Pulmonary artery endothelial cell (primary cell): ENCODE measurements at regions not wholly inside any gene's neighbourhood (a gene's known extent, or its start where the extent isn't known, plus 50 kb on each side); places are given as distances from the start of the nearest gene placed in this dataset.

Experiments used
- DNase-seq: peaks from one replicate; pipeline ENCODE4 v3.0.0-alpha.2; 2011; ENCODE audit warnings: low read depth, low spot score

DNA sequence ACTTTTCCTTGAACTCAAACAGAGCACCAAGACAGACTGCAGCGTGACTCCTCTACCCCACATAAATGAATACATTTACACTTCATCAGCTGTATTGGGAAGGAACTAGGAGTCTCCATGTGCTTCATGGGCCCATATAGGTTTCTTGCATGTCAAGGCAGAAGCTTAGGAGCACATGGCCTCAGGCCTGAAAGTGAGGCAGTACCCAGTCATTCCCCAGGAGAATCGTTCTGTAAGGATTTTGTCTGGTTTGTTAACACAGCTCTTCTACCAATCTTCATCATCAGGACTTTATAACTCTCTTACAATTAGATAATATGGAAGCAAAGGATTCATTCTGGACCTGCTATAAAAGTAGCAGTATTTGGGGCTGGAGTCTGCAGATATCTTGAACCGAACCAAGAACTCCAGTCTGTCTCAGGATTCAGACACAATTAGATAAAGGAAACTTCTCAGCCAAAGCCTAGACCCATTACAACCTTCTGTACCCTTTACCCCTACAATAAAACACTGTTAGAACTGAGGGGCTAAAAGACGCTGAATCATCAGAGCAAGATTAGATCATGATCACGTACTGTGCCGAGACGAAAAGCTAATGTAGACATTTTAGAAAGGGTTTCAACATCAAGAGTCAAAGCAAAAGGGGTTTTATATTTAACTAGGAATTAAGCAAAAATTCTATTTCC is 385.5 kb upstream of the SLC30A5 start:
- no peak for DNase-seq

DNA sequence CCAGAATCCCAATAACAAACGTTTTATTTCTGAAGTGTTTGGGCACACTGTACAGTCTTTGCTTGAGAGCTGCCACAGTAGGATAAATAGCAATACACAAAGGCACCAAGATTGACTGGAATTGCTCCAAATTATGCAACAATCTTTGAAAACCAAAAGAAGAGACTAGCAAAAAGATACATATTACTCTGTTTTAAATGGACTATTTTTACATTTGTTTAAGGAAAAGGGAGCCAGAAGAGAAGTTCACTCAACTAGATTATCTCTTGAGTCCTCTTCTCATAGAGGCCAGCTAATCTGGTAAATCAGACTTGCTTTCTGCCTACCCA is 385.0 kb upstream of the SLC30A5 start:
- no peak for DNase-seq

DNA sequence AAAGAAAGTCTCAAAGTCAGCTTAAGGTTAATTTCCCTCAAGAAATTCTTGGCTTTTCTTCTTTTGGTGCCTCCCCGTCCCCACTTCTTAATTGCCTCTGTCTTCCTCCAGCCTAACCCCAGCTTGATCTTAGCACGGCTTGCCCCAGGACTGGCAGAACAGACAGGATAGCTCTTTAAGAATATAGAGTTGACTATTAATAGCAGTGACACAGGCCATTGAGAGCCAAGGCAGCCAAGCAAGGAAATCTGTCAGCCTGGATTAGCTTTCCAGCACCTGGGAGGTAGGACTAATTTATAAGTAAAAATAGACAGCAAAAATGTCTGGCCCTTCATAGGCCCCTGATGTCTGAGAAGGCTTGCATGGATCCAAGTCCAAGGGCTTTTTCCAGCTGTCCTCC is 384.6 kb upstream of the SLC30A5 start:
- no peak for DNase-seq

DNA sequence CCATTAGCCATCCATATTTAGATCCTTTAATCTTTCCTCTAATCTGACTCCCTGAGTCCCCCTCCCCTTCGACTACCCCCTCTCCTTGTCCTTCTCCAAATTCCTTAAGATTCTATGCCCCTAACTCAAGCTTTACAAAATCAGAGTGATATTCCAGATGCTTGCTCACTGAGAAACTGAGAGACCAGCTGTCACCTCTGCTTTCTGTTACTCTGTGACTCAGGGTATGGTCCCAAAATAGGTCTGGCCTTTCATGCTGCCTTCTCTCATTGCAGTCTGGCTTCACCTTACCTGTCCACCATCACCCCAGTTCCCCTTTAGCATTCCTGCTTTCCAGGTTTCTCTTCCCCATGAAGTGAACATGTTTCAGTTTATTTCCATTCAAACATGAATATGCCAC is 383.3 kb upstream of the SLC30A5 start:
- DNase-seq = no peak

DNA sequence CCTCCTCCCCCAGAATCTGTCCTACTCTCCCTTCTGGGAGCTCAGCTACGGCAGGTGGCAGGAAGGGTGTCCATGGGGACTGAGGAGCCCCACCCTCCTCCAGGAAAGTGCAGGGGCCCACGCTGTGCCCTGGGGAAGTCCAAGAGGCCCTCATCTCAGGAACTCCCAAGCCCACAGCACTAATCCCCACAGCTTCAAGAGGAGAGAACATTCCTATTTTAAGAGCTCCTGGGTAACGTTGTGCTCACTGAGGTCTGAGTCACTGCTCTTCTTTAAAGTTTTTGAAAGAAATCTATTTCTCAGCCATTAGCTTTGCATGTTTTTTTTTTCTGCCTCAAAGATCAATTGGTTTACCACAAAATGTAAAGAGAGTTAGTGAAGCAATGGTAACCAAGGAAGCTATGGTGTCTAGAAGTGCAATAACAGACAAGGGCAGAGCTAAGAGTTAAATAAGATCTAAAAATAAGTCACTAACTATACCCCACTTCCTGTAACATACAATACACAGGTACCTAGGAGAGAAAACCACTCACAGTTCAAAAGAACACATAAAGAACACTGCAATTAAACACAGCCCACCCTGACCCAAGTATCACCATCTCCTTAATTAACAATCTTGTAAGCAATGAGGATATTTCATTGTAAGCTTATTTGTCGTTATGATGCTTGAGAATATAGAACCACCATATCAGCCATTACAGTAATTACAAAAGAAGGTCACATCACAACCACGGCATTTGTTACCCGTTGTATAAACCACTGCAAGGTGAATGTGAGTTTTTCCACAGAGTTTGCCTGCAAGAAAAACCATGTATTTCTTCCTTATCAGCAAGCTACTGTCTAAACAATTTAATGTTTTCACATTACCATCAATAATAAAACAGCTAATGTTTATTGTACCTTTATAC is 382.3 kb upstream of the SLC30A5 start:
- no peak for DNase-seq

DNA sequence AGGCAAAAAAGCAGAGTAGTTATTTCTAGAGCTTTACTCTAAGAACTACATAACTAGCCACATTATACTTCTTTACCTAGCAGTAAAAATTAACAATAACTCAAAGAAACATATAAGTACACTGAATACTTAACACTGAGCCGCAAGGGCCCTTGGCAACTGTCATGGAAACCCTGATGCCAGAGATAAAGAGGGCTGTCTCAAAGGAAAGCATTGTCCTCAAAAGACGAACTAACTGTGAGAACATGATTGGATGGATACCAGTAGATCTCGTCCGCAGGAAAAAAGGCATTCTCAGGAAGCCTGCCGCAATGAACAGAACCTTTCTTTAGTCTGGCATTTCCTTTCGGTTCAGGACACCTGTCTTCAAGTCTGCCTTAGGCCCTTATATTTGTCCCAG is 379.0 kb upstream of the SLC30A5 start:
- DNase-seq = no peak

DNA sequence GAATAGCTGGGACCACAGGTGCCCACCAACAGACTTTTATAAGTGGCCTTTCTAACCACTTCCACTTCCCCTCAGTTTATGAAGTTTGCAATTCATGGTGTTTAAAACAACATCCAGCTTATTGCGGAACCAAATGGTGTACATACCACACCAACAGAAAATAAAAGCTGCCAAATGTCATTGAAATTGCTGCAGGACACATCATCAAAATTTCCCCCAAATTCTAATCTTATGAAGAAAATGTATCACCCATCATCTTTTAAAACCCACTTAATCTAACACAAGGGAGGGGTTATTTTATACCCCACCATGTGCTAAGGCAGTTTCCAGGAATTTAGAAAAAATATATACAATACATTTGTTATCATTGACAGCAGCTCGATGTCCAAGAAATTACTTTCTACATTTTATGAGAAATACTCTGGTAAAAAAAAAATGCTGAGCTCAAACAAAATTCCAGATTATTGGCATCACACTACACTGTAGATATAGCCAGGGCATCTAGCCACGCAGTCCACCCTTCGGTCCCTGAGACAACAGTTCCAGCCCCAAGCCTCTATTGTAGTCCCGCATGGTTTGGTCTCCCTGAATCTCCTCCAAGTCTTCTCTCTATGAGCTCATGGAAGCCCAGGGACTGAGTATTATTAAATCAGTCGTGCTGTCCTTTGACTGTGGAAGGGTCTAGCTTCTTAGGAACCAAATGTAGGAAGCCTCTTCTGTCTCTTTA is 372.8 kb upstream of the SLC30A5 start:
- no peak for DNase-seq

DNA sequence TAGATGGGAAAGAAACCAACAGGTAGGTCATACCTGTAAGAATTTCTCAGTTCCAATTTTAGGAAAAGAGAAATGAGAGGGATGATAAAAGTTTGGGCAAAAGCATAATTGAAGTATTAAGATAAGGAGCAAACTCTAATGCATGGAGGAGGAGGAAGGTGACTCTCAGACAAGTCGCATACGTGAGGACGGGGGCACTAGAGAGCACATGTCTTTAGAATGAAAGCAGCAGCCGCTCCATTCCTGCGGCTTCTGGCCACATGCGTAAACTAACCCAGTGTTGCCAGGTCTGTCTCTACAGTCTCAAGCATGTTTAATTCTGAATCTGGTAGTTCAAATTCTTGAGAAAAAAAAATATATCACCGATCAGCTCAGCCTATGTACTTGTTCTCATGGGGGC is 371.5 kb upstream of the SLC30A5 start:
- DNase-seq = no peak

DNA sequence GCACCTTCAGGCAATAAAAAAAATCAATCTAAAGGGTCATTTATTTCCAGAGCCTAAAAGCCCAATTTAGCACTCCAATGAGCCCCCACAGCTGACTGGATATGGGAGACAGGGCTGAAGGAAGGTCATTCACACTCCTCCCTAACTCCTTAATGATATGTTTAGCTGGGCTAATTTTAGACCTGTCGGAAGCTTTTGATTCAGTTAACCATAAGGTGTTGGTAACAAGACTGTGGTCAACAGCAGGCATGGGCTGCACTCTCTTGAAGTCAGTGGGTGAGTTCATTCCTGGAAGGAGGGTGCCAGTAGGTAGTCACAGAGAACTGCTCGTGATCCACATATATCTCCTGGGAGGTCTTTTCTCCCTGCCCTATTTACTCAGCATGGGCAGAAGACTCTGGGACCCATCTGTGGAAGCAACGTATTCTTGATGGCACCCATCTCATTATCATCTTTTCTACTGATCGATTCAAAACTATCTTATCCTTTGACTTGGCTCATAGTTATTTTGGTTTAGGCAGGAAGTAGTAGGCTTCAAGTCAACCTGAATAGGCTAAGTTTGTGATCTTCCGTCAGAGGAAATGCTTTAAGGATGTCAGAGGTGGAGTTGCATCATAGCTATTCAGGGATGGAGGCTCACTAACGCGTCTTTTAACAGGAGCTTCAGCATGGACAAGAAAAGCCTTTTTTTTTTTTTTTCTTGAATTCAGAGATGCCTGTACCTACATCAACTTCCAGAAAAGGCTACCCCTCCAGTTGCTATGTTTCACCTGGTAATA is 367.7 kb upstream of the SLC30A5 start:
- no peak for DNase-seq

DNA sequence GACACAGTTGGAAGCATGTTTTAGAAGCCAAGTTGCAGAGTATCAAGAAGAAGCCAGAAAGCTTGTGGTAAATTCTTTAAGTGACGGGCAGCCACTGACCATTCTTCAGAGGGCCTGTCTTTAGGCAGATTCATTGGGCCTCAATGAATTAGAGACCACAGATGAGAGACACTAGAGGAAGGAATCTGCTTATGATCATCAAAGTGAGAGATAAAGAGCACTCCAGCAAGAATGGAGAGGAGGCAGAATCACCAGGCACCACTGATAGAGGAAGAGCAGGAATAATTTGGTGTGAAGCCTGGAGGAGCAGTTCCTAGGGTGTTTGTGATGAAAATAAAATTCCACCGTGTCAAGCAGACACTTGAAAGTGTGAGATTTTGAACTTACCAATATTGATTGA is 365.9 kb upstream of the SLC30A5 start:
- no peak for DNase-seq

DNA sequence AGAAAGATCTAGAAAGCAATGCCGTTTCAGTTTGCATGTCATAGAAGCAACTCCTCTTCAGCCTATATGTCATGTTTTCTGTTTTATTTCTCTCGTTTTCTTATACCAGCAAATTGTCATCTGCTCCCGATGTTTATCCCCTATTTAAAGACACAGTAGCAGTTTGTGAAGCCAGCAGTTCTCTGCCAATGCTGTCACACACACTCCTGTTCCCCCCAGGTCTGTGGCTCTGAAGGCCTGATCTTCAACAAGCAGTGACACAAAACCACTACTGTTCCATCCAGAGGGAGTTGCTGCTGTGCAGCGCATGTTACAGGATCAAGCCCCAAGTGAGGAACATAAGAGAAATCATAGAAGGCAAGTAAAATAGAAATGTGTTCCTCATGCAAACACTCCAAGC is 364.1 kb upstream of the SLC30A5 start:
- DNase-seq = no peak

DNA sequence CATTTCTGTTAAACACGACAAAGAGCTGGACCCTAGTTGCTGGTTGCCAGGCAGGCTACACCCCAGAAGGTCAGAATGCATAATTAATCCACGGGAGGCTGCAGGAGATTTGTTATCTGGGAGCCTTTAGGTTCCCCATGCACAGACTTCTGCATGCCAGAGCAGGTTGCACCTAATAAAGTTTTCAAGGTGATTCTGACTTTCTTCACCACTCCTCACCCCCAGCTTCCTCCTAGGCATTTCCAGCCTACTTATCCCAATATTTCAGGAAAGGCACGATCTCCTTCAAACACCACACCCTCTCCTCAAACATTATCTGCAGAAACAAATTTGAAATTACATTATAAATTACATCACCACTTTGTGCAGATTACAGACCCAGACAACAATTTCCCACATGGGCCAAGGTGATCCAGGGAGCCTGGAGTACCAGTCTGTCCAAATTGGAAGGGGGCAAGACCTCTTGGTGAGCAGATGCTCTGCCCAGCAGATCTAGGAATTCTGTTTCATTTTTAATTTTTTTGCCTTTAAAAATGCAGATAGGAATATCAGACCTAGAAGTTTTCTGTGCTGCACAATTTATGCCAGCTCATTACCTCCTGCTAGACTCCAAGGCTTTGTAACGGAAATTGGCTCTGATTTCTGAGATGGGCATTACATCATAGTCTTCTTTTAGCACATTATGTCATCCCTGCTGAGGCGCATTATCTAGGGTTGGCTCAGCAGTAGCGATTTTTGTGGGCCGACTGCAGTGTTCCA is 363.4 kb upstream of the SLC30A5 start:
- DNase-seq = peak; percentile 4

DNA sequence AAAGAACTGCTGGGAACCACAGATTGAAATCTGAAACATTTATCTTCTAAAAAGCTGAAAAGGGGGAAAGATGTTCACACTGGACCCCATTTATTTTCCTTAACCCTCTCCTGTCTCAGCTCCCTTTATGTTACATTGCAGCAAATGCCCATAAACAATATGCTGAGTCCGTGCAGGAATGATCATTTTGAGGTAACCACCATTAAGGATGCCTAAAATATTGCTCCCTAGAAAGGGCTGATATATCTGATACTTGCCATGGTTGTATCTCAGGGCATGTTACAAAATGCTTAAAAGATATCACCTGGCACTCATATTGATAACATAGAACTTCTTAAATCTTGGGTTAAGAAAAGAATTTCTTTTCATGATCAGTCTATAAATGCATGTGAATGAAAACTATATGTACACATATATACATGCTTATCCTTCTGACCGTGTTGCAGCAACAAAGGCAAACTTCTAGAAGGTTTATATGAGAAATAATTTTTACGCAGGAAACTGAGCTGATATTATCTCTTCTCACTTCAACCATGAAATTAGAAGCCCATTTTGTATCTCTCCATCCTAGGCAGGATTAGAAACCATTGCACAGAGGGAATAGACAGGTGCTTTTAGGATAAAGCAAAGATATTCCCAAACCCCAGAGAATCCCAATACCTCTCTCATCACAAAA is 362.7 kb upstream of the SLC30A5 start:
- no peak for DNase-seq

DNA sequence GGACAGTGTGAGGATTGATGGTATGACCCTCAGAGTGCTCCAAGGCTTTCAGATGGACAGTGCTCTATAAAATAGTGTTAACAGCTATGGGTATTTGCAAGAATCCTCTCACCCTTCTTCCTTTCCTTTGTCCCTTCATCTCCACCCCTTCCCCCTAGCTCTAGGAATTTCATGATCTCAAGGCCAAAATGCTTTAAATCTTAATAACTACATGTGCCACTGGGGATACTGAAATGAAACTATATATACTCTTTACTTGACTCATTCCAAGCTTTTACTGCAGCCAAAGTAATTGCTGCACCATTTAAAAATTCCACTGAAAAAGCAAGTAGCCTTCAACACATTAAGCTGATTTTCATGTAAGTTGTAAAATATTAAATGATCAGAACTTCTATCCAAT is 361.6 kb upstream of the SLC30A5 start:
- no peak for DNase-seq

DNA sequence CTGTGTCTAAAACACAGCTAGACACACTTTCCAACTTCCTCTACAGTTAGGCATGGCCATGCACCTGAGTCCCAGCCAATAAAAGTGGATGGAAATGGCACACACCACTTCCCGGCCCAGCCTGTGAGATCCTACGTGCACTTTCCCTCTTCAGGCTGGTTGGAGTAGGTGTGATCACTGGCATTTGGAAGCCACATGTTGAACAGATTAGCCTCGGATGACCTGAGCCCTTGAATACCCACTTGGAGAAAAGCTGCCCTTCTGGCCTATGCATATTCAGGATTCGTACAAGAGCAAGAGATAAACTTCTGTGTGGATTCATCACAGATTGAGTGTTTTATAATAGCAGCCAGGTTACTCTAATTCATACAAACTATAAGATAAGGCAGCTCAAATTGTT is 359.0 kb upstream of the SLC30A5 start:
- no peak for DNase-seq

DNA sequence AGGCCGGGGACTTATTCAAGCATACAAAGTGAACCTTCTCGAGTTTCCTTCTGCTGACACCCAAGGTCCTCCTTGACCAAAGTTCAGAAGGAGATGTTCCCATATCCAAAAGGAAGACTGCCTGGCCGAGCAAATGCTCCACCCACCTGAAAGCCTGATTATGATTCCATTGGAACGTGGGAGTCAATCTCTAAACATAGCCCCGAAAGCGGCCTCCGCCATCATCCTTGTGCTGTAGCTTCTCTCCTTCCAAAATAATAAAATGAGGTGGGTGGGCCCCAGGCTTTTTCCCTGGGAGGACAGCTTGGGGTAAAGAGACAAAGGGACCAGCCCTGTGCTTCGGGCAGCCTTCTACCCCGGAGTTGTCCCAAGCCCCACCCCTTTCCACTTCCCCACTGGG is 355.6 kb upstream of the SLC30A5 start:
- DNase-seq = no peak

DNA sequence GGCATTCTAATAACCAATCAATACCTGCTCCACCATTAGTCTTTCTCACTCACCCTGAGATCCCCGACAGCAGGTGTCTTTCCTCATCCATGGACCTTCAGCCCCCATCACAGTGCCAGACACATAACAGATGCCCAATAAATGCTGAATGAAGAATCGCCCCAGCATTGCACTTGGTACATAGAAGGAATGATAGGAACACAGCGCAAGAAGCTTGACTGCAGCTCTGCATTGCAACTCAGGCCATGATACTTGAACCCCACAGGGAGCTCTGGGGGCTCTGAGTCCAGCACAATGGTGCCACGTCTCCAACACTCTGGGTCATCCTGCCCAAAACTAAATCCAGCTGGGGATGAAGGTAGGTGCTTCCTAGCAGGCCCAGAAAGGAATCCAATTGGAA is 355.0 kb upstream of the SLC30A5 start:
- DNase-seq = no peak

DNA sequence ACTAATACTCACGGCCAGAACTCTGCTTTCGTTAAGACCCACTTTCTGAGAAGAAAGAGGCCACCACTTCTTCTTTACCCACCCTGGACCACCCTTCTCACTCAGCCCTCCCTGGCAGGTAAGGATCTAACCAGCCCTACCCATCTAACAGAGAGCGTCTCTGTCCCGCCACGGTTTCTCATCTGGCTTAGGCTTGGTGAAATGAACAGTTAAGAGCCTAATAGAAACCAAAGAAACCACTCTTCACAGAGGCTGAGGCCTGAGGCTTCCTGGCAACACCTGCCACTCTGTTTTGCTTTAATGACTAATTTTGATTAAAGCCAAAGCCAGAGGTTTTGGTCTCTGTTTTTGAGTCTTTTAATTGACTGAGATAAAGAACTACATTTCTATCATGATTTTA is 354.1 kb upstream of the SLC30A5 start:
- no peak for DNase-seq

DNA sequence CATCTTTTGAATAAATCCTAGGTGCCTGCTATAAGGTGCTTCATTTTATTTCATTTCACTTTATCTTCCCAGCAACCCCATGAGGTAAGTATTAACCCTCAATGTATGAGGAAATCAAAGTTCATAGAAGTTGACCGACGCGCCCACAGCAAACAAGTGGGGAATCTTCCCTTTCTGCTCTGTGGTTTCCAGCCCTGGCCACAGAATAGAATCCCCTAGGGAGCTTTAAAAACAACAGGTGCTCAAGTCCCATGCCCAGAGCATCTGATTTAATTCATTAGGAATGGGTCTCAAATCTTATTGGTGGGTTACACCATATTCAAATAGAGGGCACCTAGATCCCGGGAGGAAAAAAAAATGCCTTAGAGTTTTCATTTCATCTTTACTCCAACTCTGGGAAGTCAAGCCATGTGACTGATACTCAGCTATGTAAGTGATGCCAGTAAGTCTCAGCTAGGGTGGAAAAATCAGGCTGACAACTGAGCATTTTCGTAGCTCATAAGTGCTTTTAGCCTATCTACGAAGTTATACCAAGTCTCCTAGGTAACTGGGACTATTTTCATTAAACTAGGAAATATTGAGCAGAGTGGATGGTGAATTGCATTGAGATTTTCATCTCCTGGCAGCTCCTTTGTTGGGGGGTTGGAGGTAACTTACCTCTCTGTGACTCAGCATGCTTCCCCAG is 353.4 kb upstream of the SLC30A5 start:
- DNase-seq = no peak

DNA sequence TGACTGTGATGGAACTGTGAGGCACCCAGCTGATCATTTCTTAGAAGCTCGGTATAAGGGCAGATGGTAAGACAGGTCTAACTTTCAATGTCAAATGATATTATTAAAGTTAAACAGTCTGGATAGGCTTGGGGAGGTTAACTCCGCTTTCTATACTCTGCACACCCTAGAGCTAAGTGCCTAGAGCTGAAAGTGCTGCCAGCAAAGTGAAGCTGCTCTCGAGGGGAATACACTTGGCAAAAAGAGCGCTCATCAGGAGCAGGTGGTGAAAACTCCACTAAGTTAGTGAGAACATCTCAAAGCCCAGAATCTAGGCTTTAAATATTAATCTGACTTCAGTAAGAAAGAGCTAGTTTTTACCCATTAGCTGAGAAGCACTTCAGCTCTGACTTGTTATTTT is 349.6 kb upstream of the SLC30A5 start:
- DNase-seq = no peak
